H1 (cell line): ENCODE measurements at regions not wholly inside any gene's neighbourhood (a gene's known extent, or its start where the extent isn't known, plus 50 kb on each side); places are given as distances from the start of the nearest gene placed in this dataset.

ENCODE experiments used
- CTCF ChIA-PET: fragments of 300-600 bp; sonication (Branson Sonifier 250); formaldehyde crosslinking; loops from one replicate; lab custom pipeline; 2021; ENCODE audit not compliant: partially characterized antibody; lab: Charles Lee
- POLR2A ChIA-PET: fragments of 300-600 bp; sonication (Branson Sonifier 250); formaldehyde crosslinking; loops from one replicate; lab custom pipeline; 2021; ENCODE audit warnings: inconsistent platforms; ENCODE audit not compliant: partially characterized antibody; lab: Charles Lee
- DNase-seq, 2 experiments: peaks; one replicate each; pipeline versions ENCODE4 v3.0.0 to v3.0.0-alpha.2; 2010 to 2022; ENCODE audit warnings: low spot score in 2 of 2, low read depth in 1 of 2, mixed read lengths in 1 of 2
- FAIRE-seq: peaks from 2 replicates; lab custom pipeline; 2011; peaks lifted over from hg19 to GRCh38; lab: Jason Lieb, UNC
- H2AFZ ChIP-seq: 2 replicates; pipeline ENCODE4 v1.8.1; 2012; ENCODE audit warnings: low read length, inconsistent platforms
- H2AK5ac ChIP-seq: 2 replicates; pipeline ENCODE4 v1.6.1; 2013; ENCODE audit warnings: low read depth, low read length
- H2BK120ac ChIP-seq: replicated peaks from 2 replicates; pipeline ENCODE3; 2013; ENCODE audit warnings: low read depth, low read length, inconsistent platforms
- H2BK12ac ChIP-seq: 2 replicates; pipeline ENCODE4 v1.6.1; 2013; ENCODE audit warnings: low read depth, low read length
- H2BK15ac ChIP-seq: 2 replicates; pipeline ENCODE4 v1.6.1; 2013; ENCODE audit warnings: low read length
- H2BK20ac ChIP-seq: 2 replicates; pipeline ENCODE4 v1.6.1; 2013; ENCODE audit warnings: low read length
- H2BK5ac ChIP-seq: 2 replicates; pipeline ENCODE4 v1.6.1; 2013; ENCODE audit warnings: low read depth, low read length
- H3K14ac ChIP-seq: 2 replicates; pipeline ENCODE4 v1.6.1; 2013; ENCODE audit warnings: inconsistent platforms; ENCODE audit not compliant: insufficient read length
- H3K18ac ChIP-seq: 2 replicates; pipeline ENCODE4 v1.6.1; 2013; ENCODE audit warnings: low read length; ENCODE audit errors: extremely low read depth
- H3K23ac ChIP-seq: 2 replicates; pipeline ENCODE4 v1.6.1; 2013; ENCODE audit warnings: inconsistent platforms; ENCODE audit not compliant: insufficient read length
- H3K23me2 ChIP-seq: 2 replicates; pipeline ENCODE4 v1.6.1; 2013; ENCODE audit warnings: low read depth, low read length
- H3K27ac ChIP-seq: 2 replicates; pipeline ENCODE4 v1.6.1; 2011; ENCODE audit warnings: low read depth, low read length, inconsistent platforms
- H3K27me3 ChIP-seq, 4 experiments: replicated peaks in 1 of 4; 1 replicate in 1 of 4; 2 replicates in 3 of 4; pipeline versions ENCODE4 v1.6.1 to v1.8.1; 2011 to 2013; ENCODE audit warnings: low read length in 3 of 4, mild to moderate bottlenecking in 3 of 4, inconsistent platforms in 2 of 4, mixed read lengths in 2 of 4, moderate library complexity in 1 of 4; ENCODE audit not compliant: control insufficient read depth in 3 of 4, insufficient read depth in 3 of 4; ENCODE audit errors: extremely low read depth in 1 of 4
- H3K36me3 ChIP-seq, 4 experiments: 2 replicates each; pipeline versions ENCODE4 v1.6.1 to v1.8.1; 2011 to 2013; ENCODE audit warnings: mild to moderate bottlenecking in 4 of 4, low read length in 3 of 4, moderate library complexity in 2 of 4, control low read depth in 1 of 4, inconsistent platforms in 1 of 4; ENCODE audit not compliant: insufficient read depth in 4 of 4, control insufficient read depth in 2 of 4
- H3K4ac ChIP-seq: replicated peaks from 2 replicates; pipeline ENCODE3; 2013; ENCODE audit warnings: low read length, low read depth, mixed read lengths, inconsistent platforms; ENCODE audit not compliant: insufficient read length
- H3K4me1 ChIP-seq, 4 experiments: replicated peaks in 1 of 4; 1 replicate in 1 of 4; 2 replicates in 3 of 4; pipeline versions ENCODE4 v1.6.1 to v1.8.1; 2011 to 2013; ENCODE audit warnings: low read length in 3 of 4, inconsistent platforms in 2 of 4, mixed read lengths in 1 of 4; ENCODE audit not compliant: insufficient read depth in 4 of 4, control insufficient read depth in 3 of 4
- H3K4me2 ChIP-seq, 2 experiments: 2 replicates each; pipeline versions ENCODE4 v1.6.1 to v1.8.1; 2011 to 2013; ENCODE audit warnings: low read depth in 2 of 2, low read length in 2 of 2, control low read depth in 1 of 2, inconsistent platforms in 1 of 2, mild to moderate bottlenecking in 1 of 2; ENCODE audit not compliant: insufficient read depth in 1 of 2
- H3K4me3 ChIP-seq, 4 experiments: fragments of 200-600, 300-600 bp in 1 of 4; sonication (generic), shearing (Covaris generic), sonication (Bioruptor Twin) in 1 of 4; 2 replicates each; pipeline versions ENCODE4 v1.5.1 to v1.8.1; 2011 to 2016; ENCODE audit warnings: low read length in 4 of 4, low read depth in 3 of 4, control low read depth in 2 of 4, inconsistent platforms in 2 of 4, mild to moderate bottlenecking in 2 of 4, mixed read lengths in 1 of 4, moderate library complexity in 1 of 4; ENCODE audit not compliant: insufficient read depth in 2 of 4; ENCODE audit errors: extremely low read depth in 1 of 4
- H3K56ac ChIP-seq: replicated peaks from 2 replicates; pipeline ENCODE3; 2013; ENCODE audit warnings: low read depth, mild to moderate bottlenecking, mixed read lengths, low read length, inconsistent platforms; ENCODE audit not compliant: insufficient read length
- H3K79me1 ChIP-seq: 2 replicates; pipeline ENCODE4 v1.6.1; 2013; ENCODE audit warnings: low read depth, low read length, control low read depth
- H3K79me2 ChIP-seq, 2 experiments: 2 replicates each; pipeline versions ENCODE4 v1.6.1 to v1.8.1; 2012 to 2013; ENCODE audit warnings: low read length in 2 of 2, mild to moderate bottlenecking in 2 of 2, inconsistent platforms in 1 of 2; ENCODE audit not compliant: insufficient read depth in 2 of 2, control insufficient read depth in 1 of 2
- H3K9ac ChIP-seq, 4 experiments: replicated peaks in 1 of 4; 1 replicate in 1 of 4; 2 replicates in 3 of 4; pipeline versions ENCODE4 v1.6.1 to v1.8.1; 2011 to 2013; ENCODE audit warnings: low read depth in 3 of 4, low read length in 3 of 4, control low read depth in 2 of 4, mild to moderate bottlenecking in 2 of 4, moderate library complexity in 2 of 4, inconsistent platforms in 1 of 4; ENCODE audit errors: extremely low read depth in 1 of 4
- H3K9me3 ChIP-seq, 2 experiments: 2 replicates each; pipeline versions ENCODE4 v1.6.1 to v1.8.1; 2012 to 2013; ENCODE audit warnings: mild to moderate bottlenecking in 2 of 2, moderate library complexity in 2 of 2, control low read depth in 1 of 2, inconsistent platforms in 1 of 2, low read depth in 1 of 2, low read length in 1 of 2, mixed read lengths in 1 of 2; ENCODE audit not compliant: insufficient read depth in 2 of 2
- H4K20me1 ChIP-seq, 2 experiments: replicated peaks in 1 of 2; 2 replicates each; pipeline versions ENCODE3 to v1.8.1; 2011 to 2013; ENCODE audit warnings: inconsistent platforms in 2 of 2, low read length in 2 of 2, mild to moderate bottlenecking in 1 of 2; ENCODE audit not compliant: insufficient read depth in 2 of 2, control insufficient read depth in 1 of 2
- H4K5ac ChIP-seq: 2 replicates; pipeline ENCODE4 v1.6.1; 2013; ENCODE audit warnings: low read length, low read depth, mixed read lengths, inconsistent platforms; ENCODE audit not compliant: insufficient read length
- H4K8ac ChIP-seq: 2 replicates; pipeline ENCODE4 v1.8.0; 2013; ENCODE audit warnings: mild to moderate bottlenecking, moderate library complexity, low read length, inconsistent platforms; ENCODE audit not compliant: insufficient read depth; ENCODE audit errors: extremely low read depth
- H4K91ac ChIP-seq: replicated peaks from 2 replicates; pipeline ENCODE3; 2013; ENCODE audit warnings: low read length, mixed read lengths, inconsistent platforms; ENCODE audit not compliant: insufficient read length
- CBX5 ChIP-seq: fragments of 300-800, 300-1000 bp; sonication (generic); IDR thresholded peaks from 2 replicates; pipeline ENCODE4 v1.7.1; 2016; ENCODE audit warnings: antibody characterized with exemption, low read length, low read depth
- CBX8 ChIP-seq: fragments of 300-800, 300-1000 bp; sonication (generic); IDR thresholded peaks from 2 replicates; pipeline ENCODE4 v1.7.1; 2016; ENCODE audit warnings: low read depth, low read length, borderline replicate concordance
- CHD2 ChIP-seq: IDR thresholded peaks from 2 replicates; pipeline ENCODE4 v1.6.1; 2012; ENCODE audit warnings: low read length, improper control_type of control experiment
- WGBS, 2 experiments: shearing (Covaris generic) in 1 of 2; methylation state at CpG; one replicate each; pipeline versions ENCODE4 v1.1.6 to v1.1.7; 2013 to 2015; ENCODE audit warnings: low lambda C conversion rate in 2 of 2, mixed read lengths in 2 of 2, inconsistent platforms in 1 of 2, low coverage in 1 of 2, missing lambda C conversion rate in 1 of 2; ENCODE audit not compliant: insufficient replicate concordance in 2 of 2, insufficient coverage in 1 of 2, insufficient read length in 1 of 2; ENCODE audit errors: extremely low coverage in 1 of 2, missing lambda C conversion rate in 1 of 2; 5-methylcytosine and 5-hydroxymethylcytosine counted together
- TF ChIP-seq, protein P1 (sequence below): IDR thresholded peaks from 2 replicates; pipeline ENCODE4 v1.6.1; 2011; ENCODE audit warnings: low read length, improper control_type of control experiment

DNA sequence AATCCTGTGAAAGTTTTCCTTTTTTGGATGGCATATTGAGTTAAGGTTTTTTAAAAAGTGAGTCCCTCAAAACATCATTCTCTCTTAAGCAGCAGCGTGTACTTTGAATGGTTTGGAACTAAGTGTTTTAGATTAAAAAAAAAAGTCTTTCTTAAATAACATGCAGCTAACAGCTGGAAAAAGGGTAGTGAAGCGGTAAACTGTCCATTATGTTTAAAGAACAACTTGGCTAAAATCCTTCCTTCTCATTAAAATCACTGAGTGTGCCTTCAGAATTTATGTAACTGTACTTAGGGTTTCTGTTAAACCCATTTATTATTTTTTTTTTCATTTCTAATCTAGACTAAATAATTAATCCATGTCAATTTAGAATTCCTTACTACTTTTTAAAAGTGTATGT, 254.2 kb upstream of the ADAMTS5 start:
- Histone ChIP-seq H3K4me3 (no peak overlapping the region), H2BK20ac (no peak overlapping the region), H2BK5ac (no peak overlapping the region), H4K20me1 (no peaks in the 10 kb centered on the region), H3K79me2 (no peaks in the 10 kb centered on the region), H3K23ac (no peak overlapping the region), H3K56ac (no peak overlapping the region), H3K18ac (no peak overlapping the region), H3K36me3 (no peaks in the 10 kb centered on the region), H4K91ac (no peak overlapping the region), H3K79me1 (no peaks in the 10 kb centered on the region), H2BK12ac (no peak overlapping the region), H3K9ac (no peak overlapping the region), H2AFZ (no peak overlapping the region), H3K14ac (no peak overlapping the region), H3K9me3 (no peaks in the 10 kb centered on the region), H4K5ac (no peak overlapping the region), H3K4me2 (no peak overlapping the region), H2BK120ac (no peak overlapping the region), H3K27ac (no peak overlapping the region), H3K23me2 (no peaks in the 10 kb centered on the region), H4K8ac (no peak overlapping the region), H2AK5ac (no peak overlapping the region), H2BK15ac (no peak overlapping the region), H3K4ac (no peak overlapping the region), H3K27me3 (no peaks in the 10 kb centered on the region), H3K4me1 (no peaks in the 10 kb centered on the region; a peak in 2 of 7 replicates)
- WGBS, 2 experiments, result 90% methylated on average over 2 of the region's 2 CpGs; no CpG with 5 or more reads in 1 of the 2 experiments
- POLR2A ChIA-PET, result no interaction called here
- FAIRE-seq (no peak), DNase-seq (no peak)
- CTCF ChIA-PET, result interaction anchor here (1.3 kb wide), 1 partner anchor 141 kb away, joined by 3 read pairs; no protein-coding TSS in a partner anchor
- TF ChIP-seq CHD2 (no peak), CBX8 (no peak), CBX5 (no peak)
- TF ChIP-seq, protein P1, sequence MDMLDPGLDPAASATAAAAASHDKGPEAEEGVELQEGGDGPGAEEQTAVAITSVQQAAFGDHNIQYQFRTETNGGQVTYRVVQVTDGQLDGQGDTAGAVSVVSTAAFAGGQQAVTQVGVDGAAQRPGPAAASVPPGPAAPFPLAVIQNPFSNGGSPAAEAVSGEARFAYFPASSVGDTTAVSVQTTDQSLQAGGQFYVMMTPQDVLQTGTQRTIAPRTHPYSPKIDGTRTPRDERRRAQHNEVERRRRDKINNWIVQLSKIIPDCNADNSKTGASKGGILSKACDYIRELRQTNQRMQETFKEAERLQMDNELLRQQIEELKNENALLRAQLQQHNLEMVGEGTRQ, result no peak
